ENCODE measurements at regions not wholly inside any gene's neighbourhood (a gene's known extent, or its start where the extent isn't known, plus 50 kb on each side); places are given as distances from the start of the nearest gene placed in this dataset.

GRCh38 chr3:185309302-185309701 is 53.6 kb upstream of the MAP3K13 start (continued):
- TF ChIP-seq PAXIP1 (CRISPR knock-in tag; conservative IDR thresholded peaks at IDR 0.05) (peak; percentile 74), ZNF333 (CRISPR knock-in tag; IDR thresholded peaks at IDR 0.05; ENCODE audit: borderline replicate concordance) (no peak), LRRFIP1 (CRISPR knock-in tag; conservative IDR thresholded peaks at IDR 0.05) (no peak), ARID2 (CRISPR knock-in tag; IDR thresholded peaks at IDR 0.05; ENCODE audit: borderline replicate concordance) (no peak), ZNF430 (CRISPR knock-in tag; IDR thresholded peaks at IDR 0.05) (no peak), MAX (IDR thresholded peaks at IDR 0.05) (peak; percentile 78), ZFP36L1 (CRISPR knock-in tag; IDR thresholded peaks at IDR 0.05) (no peak), ZNF580 (CRISPR knock-in tag; IDR thresholded peaks at IDR 0.05; ENCODE audit: borderline replicate concordance, low read depth) (no peak), ZGPAT (CRISPR knock-in tag; IDR thresholded peaks at IDR 0.05) (peak; percentile 67)

Data from HepG2 (cell line).